ENCODE measurements at regions not wholly inside any gene's neighbourhood (a gene's known extent, or its start where the extent isn't known, plus 50 kb on each side); places are given as distances from the start of the nearest gene placed in this dataset.

DNA sequence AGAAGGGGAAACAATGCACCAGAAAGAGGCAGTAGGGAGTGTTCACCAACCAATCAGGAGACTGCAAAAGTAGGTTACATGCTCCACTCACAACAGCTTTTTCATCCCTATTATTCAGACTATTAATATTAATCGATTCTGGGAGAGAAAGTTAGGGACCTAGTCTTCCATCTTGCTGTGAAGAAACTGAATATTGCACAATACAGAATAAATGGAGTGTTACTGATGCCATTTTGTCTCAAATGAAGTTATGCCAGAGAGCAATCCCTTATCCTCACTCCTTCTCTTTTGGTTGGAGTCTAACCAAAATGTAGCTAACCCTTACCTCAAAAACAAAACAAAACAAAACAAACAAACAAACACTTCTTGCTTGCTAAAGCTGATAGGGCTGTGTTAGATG lies 1120.9 kb upstream of the GYPC start:
- Histone ChIP-seq H3K27me3 (ENCODE audit: control insufficient read depth, insufficient read depth, low read length) (no peaks in the 10 kb centered on the region), H3K18ac (ENCODE audit: low read depth, low read length) (no peak overlapping the region), H4K8ac (ENCODE audit: low read depth in 2 of 2, low read length in 2 of 2) (no peak overlapping the region), H3K4me3 (ENCODE audit: insufficient read depth, low read depth, low read length) (no peak overlapping the region), H3K9me3 (ENCODE audit: control insufficient read depth, insufficient read depth, low read length) (no peaks in the 10 kb centered on the region; the same call in 1 of the 2 replicates), H3K36me3 (ENCODE audit: control insufficient read depth, insufficient read depth, low read length) (no peaks in the 10 kb centered on the region), H2BK120ac (ENCODE audit: low read depth, low read length) (no peak overlapping the region), H3K23ac (ENCODE audit: low read depth, low read length) (no peak overlapping the region), H2AK9ac (replicated peaks; ENCODE audit: low read depth, low read length, poor library complexity) (no peak overlapping the region), H3K27ac (ENCODE audit: insufficient read depth, low read length) (no peak overlapping the region), H3K4me1 (ENCODE audit: control insufficient read depth, insufficient read depth, low read length) (no peaks in the 10 kb centered on the region), H3K14ac (replicated peaks; ENCODE audit: low read depth, low read length) (no peak overlapping the region), H2AFZ (replicated peaks; ENCODE audit: low read length, poor library complexity) (no peak overlapping the region), H2AK5ac (ENCODE audit: low read depth, low read length) (no peak overlapping the region), H2BK15ac (ENCODE audit: low read depth, low read length) (no peak overlapping the region), H4K20me1 (ENCODE audit: insufficient read depth, low read length) (no peaks in the 10 kb centered on the region), H3K9me1 (ENCODE audit: insufficient read depth, low read length) (no peaks in the 10 kb centered on the region), H3K79me1 (ENCODE audit: low read depth in 1 of 2, low read length in 2 of 2) (no peaks in the 10 kb centered on the region), H4K5ac (ENCODE audit: low read depth, low read length) (no peak overlapping the region), H3K56ac (ENCODE audit: extremely low read depth, insufficient read depth, low read length) (no peak overlapping the region), H3K4me2 (ENCODE audit: low read depth, low read length) (no peak overlapping the region), H3K9ac (ENCODE audit: low read depth, low read length) (no peak overlapping the region), H4K91ac (ENCODE audit: insufficient read depth, low read depth, low read length) (no peak overlapping the region), H2BK5ac (ENCODE audit: low read depth, low read length, poor library complexity, severe bottlenecking) (no peak overlapping the region), H3K4ac (ENCODE audit: low read depth, low read length) (no peak overlapping the region), H2BK20ac (ENCODE audit: low read depth, low read length) (no peak overlapping the region)
- no CpG with 5 or more reads among the region's 1 CpG for WGBS, 2 experiments (ENCODE audit: extremely low coverage in 2 of 2, insufficient read length in 1 of 2)
- DNase-seq, result no peak
- dilution Hi-C loops (cut with HindIII; ENCODE audit: low sequenced_read_pairs, unreplicated experiment), result no loop called here
- in situ Hi-C loops (cut with MboI; ENCODE audit: low sequenced_read_pairs), result no loop called here
- no peak for TF ChIP-seq BHLHE40 (IDR thresholded peaks at IDR 0.05; ENCODE audit: low read depth, low read length)
- no peak for TF ChIP-seq MXI1 (IDR thresholded peaks at IDR 0.05; ENCODE audit: borderline replicate concordance, low read depth, low read length)
- peak; percentile 57 for TF ChIP-seq CEBPB (IDR thresholded peaks at IDR 0.05; ENCODE audit: low read depth, low read length)
- TF ChIP-seq MAFK (IDR thresholded peaks at IDR 0.05; ENCODE audit: low read depth, low read length), result no peak
- ChIA-PET CTCF (no interaction called here), POLR2A (ENCODE audit: unreplicated experiment) (no interaction called here)
- BruUV-seq (replicated peaks), result no TSS peak
- no peak for ATAC-seq (ENCODE audit: low read depth)
- intact Hi-C loops (cut with micrococcal nuclease), result no loop called here

All from IMR-90 (cell line).